T1000 (cell line): ENCODE measurements at regions not wholly inside any gene's neighbourhood (a gene's known extent, or its start where the extent isn't known, plus 50 kb on each side); places are given as distances from the start of the nearest gene placed in this dataset.
A peak's percentile ranks its signal among the peaks of the same experiment; 100 is the strongest.

Experiments
- DNase-seq: peaks from one replicate; lab custom pipeline; 2025; ENCODE audit warnings: mixed read lengths; lab: John Stamatoyannopoulos, UW

DNA sequence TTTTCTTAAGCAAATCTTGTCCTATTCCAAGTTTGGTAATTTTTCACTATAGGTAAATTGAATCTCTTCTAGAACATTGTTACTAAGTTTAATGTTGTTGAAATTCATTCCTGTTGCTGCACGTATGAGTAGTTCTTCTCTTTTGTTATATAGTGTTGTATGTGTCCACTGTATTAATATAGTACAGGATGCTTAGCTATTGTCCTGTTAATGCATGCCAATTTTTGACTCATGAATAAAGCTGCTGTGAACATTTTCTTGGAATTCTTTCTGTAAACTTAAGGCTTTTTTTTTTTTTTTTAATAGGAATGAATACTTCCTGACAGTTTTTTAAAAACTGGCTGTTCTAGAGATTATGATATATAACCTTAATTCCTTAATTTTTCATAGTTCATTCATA, 326.9 kb downstream of the SLC4A3 start:
- no peak for DNase-seq

DNA sequence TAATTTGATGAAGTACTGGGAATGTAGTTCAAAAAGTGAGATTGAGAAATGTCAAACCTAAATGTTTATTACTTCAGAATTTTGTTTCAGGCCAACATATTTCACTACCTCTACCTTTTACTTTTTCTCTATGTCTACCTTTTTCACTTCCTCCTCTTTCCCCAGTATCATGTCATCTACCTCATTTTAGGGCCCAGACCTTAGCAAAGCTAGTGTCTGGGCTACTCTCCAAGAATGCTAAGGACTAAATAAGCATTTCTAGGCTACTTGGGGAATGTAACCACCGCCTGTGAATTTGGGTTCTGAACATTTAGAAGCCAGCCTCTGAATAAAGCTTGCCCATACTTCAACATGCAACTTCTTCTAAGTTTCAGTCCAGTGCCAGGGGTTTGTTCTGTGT, 330.4 kb downstream of the SLC4A3 start:
- DNase-seq, result no peak

DNA sequence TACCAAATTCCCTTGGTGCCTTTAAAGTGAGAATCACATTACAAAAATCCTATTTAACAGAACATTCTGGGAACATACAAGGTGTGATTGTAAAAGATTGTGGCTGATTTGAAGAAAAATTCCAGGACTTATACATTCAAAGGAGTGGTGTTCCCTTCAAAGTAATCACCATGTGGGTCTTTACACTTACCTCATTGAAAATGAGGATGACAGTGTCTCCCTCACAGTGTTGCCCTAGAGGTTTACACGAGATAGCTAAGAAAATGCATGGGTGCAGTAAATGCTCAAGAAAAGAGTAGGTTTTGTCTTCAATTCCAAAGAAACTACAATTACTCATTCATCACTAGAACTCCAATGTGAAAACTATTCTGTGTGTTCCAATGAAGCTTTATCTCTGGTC, 331.5 kb downstream of the SLC4A3 start:
- DNase-seq, result no peak

DNA sequence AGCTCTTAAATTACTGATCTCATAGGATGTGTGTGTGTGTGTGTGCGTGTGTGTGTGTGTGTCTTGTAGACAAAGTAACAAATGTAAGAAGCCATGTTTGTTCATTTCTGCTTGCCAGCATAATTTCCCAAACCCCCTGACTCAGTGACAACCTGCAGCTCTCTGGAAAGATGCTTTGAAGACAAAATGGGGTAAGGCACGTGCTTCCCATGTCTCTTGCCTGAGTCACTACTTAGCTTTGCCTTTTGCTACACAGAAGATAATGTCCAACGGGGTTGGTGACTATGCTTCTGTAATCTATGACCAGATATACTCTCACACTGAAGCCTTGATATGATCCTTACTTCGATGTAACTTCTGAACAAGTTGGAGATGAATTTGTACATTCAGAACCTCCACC, 332.0 kb downstream of the SLC4A3 start:
- DNase-seq, result no peak

DNA sequence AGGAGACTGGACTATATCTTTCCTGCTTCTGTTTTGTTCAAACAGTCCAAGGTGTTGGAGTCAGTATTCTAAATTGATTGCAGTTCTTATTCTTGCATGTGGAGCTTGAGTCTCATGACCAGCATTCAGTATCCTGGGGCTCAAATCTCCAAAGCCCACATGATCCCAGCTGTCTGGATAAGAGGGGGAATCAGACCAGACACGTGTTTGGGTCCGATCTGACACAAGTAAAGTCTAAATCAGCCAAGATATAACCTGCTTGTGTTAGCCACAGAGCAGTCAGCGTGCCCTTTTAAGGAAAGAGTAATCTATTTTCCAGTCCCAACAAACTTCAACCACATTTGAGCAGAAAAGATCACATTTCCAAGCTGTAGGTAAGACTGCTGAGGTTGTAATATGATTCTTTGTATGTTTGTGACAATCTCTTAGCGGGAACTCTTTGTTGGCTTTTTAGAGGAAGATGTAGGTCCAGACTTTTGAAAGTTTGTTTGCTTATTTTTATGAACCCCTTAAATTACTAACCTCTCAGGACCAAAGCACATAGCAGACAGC, 334.6 kb downstream of the SLC4A3 start:
- no peak for DNase-seq

DNA sequence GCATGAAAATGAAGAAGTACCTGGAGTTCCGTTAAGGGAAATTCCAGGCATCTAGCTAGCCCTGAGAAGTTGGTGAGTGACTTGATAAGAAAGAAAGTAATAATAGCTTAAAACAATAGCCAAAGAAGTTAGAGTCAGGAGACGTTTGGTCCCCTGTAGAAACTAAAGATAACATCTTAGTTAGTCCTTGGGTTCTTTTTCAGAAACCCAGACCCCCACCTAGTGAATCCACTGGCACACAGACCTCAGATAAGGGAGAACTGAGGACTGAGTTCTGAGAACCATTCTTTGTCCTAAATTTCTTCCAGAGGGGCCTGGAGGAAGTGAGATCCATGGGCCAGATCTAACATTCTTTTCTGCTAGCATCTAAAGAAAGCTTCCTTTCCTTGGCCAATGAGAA, 335.4 kb downstream of the SLC4A3 start:
- DNase-seq, result no peak

DNA sequence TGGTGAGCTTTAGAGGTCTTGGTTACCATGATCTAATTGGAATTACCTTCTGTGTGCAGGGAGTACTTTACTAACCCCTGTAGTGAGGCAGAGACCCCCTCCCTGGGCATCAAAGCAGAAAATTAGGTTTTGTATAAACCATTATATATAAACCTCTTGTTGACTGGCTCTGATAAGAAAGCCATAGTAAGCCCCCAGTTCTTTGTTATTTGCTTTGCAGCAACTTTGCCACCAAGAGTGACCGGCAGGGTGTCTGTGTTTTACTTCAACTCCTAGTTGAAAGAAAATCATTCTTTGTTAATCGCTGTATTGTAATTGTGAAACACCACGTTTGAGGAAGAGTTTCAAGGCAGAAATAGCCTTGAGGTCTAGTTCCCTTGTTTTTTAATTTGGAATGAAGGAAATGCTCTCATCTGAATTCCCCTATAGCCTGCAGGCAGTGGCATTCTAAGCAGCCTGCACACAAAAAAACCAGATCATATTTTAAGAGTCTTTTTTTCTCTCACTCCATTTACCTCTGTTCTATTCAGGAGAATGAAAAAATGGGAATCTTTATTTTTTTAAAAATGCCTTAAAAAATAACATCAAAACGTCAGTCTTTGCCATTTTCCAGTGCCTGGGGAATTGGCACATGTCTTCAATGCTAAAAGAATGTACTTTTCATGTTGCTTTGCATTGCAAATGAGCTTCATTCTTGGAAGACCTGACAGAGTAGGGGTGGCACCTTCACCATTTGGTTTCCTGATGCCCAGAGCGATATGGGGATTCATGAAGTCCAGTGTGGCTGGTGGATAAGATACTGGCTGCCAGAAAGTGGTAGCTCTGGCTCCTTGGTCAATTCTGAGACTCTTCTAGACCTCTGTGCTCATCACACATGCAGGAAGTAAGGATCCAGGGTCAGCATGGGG, 338.1 kb downstream of the SLC4A3 start:
- DNase-seq, result no peak

DNA sequence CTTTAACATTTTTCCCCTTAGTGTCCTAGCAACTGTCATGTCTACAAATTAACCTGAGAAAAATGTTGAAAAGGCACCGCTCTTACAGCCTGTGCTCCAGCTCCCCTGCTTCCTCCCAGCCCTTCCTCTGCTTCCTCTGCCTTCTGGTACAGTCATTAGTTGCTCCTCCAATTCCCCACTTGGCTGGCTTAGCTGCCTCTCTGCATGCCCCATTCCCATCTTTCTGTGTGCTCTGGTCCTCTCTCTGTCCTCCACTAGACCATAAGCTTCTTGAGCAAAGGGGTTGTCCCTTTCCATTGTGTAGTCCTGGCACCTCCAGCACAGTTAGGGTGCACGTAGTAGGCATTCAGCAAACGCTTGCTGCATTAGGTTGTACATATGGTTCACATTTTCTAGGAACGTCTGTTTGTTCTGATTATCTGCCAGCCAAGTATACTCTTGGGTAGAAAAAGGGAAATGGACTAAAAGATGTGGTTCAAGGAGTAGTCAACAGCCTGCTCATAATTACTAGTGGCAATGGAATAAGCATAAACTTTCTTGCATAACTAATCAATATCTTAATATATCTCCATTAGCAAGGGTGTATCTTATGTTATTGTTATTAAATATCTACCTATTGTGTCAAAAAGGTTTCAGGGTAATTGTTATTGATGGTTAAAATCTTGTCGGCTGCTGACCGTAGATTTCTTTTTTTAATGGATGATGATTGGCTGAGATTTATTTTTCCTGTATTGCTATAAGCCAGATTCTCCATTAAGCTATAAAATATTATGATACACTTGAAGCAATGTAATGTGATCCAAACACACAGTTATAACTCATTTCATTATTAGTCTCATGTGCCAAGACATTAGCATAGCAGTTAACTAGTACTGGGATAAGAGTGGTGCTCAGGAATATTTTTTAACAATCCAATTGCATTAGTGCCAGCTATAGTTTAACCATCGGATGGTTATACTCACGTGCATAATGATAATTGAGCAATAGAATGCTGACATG, 340.1 kb downstream of the SLC4A3 start:
- DNase-seq, result no peak

DNA sequence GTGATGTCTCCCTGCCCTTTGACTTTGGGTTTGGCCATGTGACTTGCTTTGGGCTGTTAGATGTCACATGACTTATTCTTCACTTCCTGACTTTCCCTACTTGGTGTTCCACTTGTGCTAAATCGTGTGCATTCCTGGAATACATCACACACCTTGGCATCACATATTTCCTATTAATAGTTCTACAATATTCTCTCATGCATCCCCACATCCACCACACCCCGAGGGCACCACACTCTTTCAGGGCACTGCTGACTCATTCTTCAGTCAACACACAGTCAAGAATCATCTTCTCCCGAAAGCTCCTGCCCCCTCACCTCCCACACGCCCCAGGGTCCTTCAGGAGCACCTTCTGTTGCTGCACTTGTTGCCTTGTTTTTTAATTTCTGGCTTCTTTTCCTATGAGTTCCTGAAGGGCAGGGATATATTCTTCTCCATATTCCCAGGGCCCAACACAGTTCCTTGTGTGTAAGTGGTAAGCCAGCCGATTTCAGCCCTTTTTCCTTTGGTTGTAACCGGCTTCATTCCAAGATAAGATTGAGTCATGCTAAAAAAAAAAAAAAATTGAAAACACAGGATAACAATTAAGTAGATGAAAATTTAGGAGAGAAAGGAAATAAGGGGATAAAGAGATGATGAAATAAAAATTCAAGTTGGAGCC, 341.4 kb downstream of the SLC4A3 start:
- DNase-seq, result peak; percentile 70

DNA sequence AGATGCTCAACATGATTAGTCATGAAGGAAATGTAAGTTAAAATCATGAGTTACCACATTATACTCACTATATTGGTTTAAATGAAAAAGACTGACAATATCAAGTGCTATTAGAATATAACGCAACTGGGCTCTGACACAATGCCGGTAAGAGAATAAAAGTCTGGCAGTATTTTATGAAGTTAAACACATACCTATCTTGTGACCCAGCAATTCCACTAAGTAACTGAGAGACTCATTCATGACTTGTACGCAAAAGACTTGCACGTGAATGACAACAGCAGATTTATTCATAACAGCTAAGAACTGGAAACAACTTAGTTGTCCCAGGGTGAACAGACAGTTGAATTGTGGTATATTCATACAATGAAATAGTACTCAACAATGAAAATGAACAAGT, 342.1 kb downstream of the SLC4A3 start:
- no peak for DNase-seq

DNA sequence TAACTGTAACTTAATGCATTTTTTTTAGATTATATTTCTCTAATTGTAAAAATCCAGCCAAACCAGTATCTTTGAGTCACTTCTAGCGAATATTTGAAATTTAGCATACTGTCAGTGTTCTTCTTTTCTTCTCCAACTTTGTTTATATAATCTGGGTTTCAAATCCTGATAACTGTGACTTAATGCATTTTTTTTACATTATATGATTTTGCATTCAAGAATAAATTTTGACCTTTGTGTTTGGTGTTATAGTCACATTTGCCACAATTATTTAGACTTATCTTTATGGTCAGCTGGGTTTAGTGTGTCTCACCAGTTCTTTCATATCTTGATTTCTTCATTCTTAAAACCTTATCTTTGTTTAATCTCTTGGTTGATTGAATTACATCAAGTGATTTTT, 345.7 kb downstream of the SLC4A3 start:
- no peak for DNase-seq

DNA sequence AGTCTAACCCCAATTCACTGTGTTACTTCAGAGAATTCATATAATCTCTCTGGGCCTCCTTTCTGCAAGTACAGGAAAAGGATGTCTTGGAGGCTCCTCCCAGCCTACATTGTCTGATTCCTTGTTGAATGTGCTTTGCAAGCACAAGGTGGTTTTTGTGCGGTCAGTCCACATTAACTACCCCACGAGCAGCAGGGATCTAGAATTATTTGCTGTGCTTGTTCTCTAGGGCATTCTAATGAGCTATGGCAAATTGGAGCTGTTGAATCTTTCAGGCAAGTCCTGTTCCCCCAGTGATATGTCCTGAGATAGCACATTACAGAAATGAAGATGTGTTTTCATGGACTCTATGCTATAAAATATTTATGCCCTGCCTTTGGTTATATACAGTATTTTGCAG, 349.4 kb downstream of the SLC4A3 start:
- DNase-seq, result no peak

DNA sequence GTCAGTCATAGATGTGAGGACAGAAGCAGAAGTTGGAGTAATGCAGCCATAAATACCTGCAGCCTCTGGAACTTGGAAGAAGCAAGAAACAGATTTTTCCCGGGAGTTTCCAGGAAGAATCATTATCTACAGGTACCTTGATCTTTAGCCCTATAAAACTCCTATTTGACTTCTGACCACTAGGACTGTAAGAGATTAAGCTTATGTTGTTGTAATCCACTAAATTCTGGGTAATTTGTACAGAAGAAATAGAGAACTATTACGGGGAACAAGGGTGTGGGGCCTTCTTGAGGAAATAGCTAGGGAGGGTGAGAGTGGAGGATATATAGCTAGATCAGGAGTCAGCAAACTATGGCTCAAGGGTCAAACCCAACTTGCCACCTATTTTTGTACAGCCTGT, 353.2 kb downstream of the SLC4A3 start:
- DNase-seq, result no peak

DNA sequence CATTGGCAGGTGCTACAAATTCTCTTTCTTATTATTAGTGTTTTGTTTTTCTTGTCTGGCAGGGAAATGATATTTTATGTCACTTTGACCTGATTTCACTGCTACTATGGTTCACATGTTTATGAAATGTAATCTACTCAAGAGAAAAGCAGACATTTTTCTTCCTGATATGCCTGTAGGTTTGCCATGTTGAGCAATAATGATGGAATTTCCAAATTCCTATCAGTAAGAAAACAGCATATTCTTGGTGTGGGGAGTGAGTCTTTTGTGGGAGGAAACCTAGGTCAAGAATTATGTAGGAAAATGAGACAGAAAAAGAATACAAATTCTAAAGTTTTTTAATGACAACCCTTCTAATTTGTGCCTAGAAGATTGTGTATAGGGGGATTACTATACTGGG, 356.4 kb downstream of the SLC4A3 start:
- no peak for DNase-seq

DNA sequence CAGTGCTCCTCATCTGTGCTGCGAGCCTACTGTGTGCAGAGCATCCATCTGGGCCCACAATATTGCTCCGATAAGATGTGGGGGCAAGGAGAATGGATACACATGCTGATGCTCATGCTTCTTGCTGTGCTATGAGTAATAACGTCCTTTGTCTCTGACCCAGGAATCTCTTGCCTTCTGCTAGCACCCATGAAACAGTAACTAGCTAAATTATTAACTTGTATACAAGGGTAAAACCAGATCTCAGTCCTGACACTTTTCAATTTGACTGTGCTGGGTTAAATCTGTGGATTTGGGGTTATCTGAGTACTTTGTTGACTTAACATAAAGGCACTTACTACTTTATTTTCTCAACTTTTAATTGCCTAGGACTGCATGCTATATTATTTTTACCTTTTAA, 357.6 kb downstream of the SLC4A3 start:
- no peak for DNase-seq

DNA sequence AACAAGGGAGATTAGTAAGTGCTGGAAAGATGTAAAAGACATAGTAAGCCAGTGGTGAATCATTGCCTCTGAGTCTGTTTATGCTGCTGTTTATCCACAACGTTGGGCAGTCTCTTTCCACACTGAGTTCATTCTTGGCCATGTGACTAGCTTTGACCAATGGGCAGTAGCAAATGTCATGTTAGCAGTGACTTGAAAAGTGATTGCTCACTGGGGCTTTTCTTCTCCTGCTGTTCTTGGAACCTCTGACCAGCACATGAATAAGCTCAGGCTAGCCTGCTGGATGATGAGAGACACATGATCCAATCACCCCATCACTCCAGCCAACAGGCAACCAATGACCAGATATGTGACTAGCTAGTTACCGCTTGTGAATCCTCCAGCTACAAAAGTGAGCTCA, 360.4 kb downstream of the SLC4A3 start:
- DNase-seq, result peak; percentile 91

DNA sequence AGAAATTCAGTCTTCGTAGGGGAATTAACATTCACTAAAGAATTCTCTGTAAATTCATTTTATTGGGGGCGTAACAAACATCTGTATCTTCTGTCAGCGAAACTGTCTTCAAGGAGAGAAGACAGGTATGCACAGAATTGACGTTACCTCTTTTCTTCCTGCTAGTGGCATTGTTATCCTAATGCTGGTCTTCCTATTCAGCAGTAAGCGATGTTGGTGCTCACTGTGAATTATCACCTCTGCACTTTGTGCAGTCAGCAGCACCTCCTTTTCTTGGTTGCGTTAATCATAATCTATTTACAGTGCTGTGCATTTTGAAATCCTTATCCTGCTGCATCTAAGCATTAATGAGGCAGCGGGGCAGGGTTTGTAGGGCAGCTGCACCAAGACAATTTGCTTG, 362.3 kb downstream of the SLC4A3 start:
- DNase-seq, result no peak

DNA sequence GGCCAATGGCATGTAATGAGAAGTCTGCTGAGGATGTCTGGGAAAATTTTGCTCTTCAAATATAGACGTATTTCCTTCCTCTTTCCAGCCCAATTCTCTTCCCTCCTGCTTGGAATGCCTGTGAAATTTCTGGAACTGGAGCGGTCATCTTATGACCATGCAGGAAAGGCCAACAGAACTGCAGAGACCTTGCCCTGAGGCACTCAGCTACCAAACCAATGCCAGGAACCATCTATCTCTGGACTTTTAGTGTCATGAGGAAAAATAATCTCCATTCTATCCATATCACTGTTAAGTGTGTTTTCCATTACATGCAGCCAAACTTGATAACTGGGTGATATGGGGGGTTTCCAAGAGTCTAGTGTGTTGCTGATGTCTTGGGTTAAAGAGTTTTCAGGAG, 363.7 kb downstream of the SLC4A3 start:
- no peak for DNase-seq

DNA sequence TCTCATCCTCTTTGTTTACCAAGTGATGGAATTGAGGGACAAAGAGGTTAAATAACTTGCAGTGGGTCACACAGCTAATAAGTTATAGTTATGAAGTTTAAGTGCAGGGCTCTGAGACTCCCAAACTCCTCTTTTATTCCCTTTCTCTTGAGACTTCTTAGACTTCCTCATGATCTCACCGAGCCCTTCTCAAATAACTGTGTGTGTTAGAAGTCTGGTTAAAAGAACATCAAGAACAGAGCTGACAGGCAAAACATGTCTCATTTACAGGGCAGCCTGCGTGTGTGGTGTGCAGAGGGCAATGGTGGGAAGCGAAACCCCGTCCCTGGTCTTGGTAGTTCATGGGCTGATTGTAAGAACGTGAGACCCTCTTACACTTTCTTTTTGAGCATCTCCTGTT, 368.0 kb downstream of the SLC4A3 start:
- DNase-seq, result no peak

DNA sequence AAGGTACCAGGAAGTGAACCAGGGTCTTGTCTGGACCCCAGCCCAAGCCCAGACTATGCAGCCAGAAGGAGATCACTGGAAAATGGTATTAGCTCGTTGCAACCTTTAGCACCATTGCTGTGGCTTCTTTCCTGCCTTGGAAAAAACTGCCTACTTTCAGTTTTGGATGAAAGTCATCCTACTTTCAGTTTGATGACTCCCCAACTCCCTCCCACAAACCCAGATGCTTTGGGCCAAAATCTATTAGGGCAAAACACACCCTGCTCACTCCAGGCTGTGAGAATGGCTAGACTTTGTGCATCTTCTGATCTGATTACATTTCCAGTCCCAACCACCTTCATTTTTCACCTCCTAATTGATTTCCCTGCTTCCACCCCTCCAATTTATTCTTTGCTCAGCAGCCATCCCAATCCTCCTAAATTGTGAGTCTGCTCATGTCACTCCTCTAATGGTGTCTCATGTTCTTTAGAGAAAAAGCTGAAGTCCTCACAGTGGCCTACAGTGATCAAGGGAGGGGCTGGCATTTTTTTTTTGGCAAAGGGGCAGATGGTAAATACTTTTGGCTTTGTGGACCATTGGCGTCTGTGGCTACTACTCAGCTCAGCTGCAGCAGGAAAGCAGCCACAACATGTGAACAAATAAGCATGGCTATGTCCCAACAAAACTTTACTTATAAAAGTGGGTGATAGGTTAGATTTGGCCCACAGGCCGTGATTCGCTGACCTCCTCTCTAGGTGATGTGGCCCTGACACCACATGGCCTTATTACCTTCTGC, 368.7 kb downstream of the SLC4A3 start:
- DNase-seq, result no peak

DNA sequence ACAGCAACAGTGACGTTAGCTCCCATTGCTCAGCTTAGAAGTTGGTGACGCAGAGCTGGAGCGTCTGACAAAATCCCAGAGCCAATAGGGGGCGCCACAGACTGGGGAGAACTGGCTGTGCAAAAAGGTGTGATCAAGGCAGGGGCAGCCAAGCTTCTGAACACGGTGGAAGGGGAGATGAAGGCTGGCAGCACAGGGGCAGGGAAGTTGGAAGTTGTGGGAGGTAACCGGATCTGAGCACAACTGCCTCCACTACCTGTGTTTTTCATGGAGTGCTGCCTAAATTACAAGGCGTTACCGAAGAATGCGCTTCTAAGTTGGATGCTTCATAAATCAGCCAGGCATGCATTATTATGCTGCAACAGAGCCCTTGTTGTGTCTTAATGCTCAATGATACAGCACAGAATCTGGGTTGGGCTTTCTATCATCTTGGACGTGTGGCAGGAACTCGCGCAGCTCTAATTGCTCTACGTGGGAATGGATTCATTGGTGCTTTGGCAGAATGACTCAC, 370.0 kb downstream of the SLC4A3 start:
- no peak for DNase-seq
